Breast epithelium (tissue), 3 donors: ENCODE measurements at regions not wholly inside any gene's neighbourhood (a gene's known extent, or its start where the extent isn't known, plus 50 kb on each side); places are given as distances from the start of the nearest gene placed in this dataset.

Experiments used
- POLR2A ChIP-seq: fragments of 450-650 bp; IDR thresholded peaks from one replicate; pipeline ENCODE4 v1.6.1; 2016; ENCODE audit warnings: antibody characterized with exemption, mild to moderate bottlenecking, moderate library complexity
- POLR2AphosphoS5 ChIP-seq, 3 donors: sonication (generic); formaldehyde crosslinking; IDR thresholded peaks; one replicate each; pipeline ENCODE4 v1.6.1; 2017; ENCODE audit warnings: antibody characterized with exemption in 3 of 3
- TF ChIP-seq, protein P1 (sequence below), 3 donors: fragments of 450-650 bp; IDR thresholded peaks; one replicate each; pipeline ENCODE4 v1.5.1; 2016 to 2017; ENCODE audit warnings: antibody characterized with exemption in 3 of 3, mild to moderate bottlenecking in 3 of 3, moderate library complexity in 3 of 3

DNA sequence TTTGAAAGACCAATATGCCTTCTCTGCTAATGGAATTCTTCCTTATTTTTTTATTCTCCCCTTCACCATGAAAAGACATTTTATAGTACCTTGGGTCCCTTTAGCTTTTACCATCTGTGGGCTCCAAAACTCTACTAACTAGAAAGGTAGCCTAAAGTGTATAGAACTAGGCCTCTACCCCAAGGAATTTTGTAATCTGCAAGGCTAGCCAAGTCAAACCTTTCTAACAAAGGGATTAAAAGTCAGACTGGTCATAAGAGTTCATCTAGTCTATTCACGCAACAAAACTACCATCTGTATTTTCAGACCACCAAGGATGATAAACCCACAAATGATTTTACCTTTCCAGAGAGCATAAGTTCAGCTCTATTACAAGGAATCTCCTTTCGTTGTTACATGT lies 189.5 kb upstream of the DCAF8L1 start:
- TF ChIP-seq, protein P1, sequence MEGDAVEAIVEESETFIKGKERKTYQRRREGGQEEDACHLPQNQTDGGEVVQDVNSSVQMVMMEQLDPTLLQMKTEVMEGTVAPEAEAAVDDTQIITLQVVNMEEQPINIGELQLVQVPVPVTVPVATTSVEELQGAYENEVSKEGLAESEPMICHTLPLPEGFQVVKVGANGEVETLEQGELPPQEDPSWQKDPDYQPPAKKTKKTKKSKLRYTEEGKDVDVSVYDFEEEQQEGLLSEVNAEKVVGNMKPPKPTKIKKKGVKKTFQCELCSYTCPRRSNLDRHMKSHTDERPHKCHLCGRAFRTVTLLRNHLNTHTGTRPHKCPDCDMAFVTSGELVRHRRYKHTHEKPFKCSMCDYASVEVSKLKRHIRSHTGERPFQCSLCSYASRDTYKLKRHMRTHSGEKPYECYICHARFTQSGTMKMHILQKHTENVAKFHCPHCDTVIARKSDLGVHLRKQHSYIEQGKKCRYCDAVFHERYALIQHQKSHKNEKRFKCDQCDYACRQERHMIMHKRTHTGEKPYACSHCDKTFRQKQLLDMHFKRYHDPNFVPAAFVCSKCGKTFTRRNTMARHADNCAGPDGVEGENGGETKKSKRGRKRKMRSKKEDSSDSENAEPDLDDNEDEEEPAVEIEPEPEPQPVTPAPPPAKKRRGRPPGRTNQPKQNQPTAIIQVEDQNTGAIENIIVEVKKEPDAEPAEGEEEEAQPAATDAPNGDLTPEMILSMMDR (IDR thresholded peaks at IDR 0.05): no peak
- TF ChIP-seq POLR2A (no peak), POLR2AphosphoS5 (IDR thresholded peaks at IDR 0.05) (no peak)
